Stimulated activated CD4-positive, alpha-beta T cell treated with anti-CD3 and anti-CD28 coated beads, Interleukin-12 subunit alpha, Interleukin-12 subunit beta, amount 100 ng/mL, for 24 hours (primary cell): ENCODE measurements at regions not wholly inside any gene's neighbourhood (a gene's known extent, or its start where the extent isn't known, plus 50 kb on each side); places are given as distances from the start of the nearest gene placed in this dataset.

Experiments used
- DNase-seq, 2 experiments: peaks; one replicate each; pipeline ENCODE4 v3.0.0-alpha.2; 2020; ENCODE audit warnings: low read depth in 2 of 2

DNA sequence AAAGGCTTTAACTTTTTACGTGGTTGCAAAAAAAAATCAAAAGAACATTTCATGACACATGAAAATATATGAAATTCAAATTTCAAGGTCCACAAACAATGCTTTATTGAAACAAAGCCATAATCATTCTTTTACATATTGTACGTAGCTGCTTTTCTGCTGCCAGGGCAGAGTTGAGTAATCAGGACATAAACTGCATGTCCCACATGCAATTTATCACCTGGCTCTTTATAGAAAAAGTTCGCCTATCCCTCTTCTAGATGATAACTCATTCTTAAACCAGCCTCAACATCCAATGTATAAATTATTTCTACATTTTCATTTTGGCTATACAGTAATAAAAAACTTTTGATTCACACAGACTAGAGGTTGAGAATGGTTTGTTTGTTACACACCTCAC, 154.9 kb downstream of the AXIN2 start:
- DNase-seq, result no peak

GRCh38 chr17:65405563-65405962, 155.9 kb downstream of the AXIN2 start:
- DNase-seq, result no peak

DNA sequence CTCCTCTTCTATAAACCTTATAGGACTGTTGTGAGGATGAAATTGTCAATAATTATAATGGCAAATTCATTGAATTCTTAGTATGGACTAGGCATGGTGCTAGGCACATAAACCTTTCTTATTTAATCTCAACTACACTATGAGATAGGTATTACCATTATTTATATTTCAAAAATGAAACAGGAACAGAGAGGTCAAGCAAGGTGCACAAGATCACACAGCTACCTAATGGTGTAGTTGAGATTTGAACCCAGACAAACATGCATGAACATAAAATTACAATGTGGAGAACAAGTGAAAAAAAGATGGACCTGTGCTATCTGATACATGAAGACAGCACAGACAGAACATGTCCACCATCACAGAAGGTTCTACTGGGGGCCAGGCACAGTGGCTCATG, 156.7 kb downstream of the AXIN2 start:
- DNase-seq, result no peak

GRCh38 chr17:65403626-65404025, 157.8 kb downstream of the AXIN2 start:
- DNase-seq, result no peak

GRCh38 chr17:65402513-65403496, 158.6 kb downstream of the AXIN2 start:
- no peak for DNase-seq

DNA sequence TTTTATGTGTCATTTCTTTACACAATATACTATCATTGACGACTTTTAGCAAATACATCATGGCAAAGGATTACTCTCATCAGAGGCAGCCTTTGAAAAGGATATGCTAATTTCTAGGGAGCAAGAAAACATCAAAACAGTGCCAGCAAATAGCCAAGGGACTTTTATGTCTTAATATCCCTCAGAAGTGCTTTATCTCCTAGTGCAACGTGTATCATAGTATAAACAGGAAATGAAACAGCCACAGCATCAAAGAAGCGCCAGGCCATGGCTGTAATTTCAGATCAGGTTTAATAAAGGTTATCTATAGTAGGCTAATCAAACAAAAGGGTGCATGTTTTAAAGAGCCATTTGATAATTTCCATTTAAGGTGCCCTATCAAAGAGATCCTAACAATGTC, 159.9 kb downstream of the AXIN2 start:
- DNase-seq, result no peak

DNA sequence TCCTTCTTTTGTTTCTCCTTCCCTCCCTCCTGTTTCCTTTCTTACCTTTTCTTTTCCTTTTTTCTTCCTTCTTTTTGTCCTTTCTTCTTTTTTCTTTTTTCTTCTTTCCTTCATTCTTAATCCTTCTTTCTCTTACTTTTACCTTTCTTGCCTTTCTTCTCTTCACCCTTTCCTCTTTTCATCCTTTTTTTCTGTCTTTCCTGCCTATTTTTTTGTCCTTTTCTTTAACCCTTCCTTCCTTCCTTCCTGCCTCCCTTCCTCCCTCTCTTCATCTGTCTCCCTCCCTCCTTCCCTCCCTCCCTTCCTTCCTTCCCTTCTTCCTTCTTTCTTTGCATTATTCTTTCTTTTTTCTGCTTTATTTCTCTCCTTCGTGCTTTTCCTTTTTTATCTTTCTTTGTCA, 160.7 kb downstream of the AXIN2 start:
- DNase-seq, result no peak

DNA sequence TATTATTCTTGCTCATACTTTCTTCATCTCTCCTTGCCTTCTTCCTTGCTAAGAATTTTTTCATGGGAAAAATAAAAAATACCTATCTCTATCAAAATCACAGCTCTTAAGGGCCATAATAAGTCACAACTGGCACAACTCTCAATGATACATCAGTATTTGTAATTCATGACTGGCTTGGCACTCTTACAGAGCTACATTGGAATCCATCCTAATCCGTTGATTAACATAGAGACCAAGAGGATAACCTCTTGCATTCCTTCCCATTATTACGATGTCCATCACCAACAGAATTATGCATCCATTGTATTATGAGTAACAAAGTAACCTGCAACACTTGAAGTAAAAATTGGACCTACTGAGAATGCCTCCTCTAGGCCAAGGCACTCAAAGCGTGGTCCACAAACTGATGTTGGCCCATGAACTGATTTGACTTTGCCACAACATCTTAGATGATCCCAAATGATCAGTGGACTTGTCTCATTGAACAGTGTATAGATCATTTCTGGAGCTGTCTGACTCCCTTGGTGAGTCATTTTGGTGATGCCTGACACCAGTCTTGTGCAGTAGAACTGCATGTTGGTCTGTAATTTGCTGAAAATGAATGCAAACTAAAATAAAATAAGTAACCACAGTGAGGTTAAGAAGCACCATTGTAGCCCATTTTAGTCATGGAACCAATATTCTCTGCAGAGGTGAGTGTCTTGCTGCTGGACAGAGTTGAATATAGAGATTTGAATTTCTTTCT, 163.2 kb downstream of the AXIN2 start:
- no peak for DNase-seq

DNA sequence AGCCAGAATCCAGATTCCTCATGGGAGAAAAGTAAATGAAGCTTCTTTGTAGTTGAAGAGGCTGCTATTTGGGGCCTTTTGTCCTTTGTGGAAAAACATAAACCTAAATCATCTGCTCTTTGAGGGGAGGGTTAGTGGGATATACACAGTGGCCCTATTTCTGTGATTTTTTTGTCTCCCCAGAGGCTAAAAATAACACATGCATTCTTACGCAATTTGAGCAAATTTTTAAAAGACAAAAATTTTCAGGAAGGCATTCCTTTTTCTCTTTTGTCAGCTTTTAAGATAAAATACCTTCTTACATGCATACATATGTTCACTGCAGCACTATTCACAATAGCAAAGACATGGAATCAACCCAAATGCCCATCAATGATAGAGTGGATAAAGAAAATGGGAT, 165.5 kb downstream of the AXIN2 start:
- DNase-seq, result no peak

DNA sequence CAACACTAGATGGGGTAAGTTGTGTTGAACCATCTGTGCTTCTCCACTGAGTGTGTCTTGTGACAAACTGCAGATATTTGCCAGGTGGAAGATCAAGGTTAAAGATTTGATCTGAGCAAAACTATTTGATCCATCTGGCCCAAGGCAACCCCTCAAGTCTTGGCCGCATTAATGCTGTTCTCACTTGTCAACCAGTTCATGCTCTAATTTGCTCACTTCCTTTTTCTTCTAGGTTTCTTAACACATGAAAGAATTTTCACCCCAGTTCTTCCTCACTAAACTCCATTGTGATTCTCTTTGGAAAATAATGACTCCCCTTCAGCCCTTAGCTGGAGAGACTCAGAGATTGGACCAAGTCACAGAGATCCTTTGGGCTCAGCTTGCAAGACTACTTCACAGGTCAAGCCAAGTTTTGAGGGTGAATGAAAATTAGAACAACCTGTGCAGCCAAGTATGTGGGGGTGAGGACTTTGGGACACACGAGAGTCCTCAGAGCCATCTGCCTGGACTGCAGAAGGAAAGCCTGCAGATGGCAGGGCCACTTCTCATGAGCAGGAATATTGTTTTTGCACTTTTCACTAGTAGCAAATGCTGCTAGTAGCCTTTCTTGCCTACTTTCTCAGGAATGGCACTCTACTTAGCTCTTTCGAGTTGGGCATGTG, 166.5 kb downstream of the AXIN2 start:
- DNase-seq, result no peak

- DNase-seq, result no peak
Observed at GRCh38 chr17:65393514-65393913, 167.9 kb downstream of the AXIN2 start.

GRCh38 chr17:65389949-65390348, 171.5 kb downstream of the AXIN2 start:
- no peak for DNase-seq

DNA sequence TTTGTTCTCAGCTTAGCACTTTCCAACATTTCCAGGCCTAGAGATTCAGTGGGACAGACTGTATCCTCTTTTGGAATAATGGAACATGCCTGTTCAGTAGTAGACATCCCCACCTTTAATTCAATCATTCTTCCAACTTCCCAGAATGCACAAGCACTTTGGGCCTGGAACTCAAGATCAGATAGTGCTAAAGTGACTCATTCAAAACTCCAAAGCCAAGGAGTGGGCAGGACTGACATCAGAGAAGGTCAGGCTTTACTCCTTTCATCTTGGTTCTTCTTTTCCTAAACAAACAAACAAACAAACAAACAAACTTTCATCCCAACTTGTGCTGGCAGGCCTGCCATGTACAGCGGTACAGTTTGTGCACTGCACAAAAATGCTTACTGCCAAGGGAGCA, 172.0 kb downstream of the AXIN2 start:
- DNase-seq, result no peak

- DNase-seq, result no peak
Observed at GRCh38 chr17:65388911-65389310, 172.5 kb downstream of the AXIN2 start.

DNA sequence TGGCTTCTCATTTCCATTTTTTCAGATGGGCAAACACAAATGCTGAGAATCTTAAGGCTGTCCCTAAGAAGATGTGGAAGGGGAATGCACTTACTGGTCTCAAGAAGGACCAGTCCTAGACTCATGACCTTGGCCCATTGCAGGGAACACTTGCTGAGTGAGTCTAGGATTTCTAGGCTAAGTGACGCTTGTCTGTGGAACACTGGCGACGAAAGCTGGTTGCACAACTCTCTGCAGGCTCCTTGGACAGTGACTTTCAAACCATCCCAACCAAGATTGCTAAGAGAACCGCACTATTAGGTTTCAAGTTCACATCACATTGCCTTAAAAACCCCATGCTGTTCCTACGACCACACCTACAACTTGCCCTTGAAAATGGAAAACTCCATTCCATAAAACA, 174.1 kb downstream of the AXIN2 start:
- no peak for DNase-seq

- DNase-seq, result no peak
Observed at GRCh38 chr17:65385726-65386125, 175.7 kb downstream of the AXIN2 start.

GRCh38 chr17:65385071-65385470, 176.4 kb downstream of the AXIN2 start:
- DNase-seq, result no peak

- DNase-seq, result no peak
Observed at GRCh38 chr17:65381152-65381551, 180.3 kb downstream of the AXIN2 start.

DNA sequence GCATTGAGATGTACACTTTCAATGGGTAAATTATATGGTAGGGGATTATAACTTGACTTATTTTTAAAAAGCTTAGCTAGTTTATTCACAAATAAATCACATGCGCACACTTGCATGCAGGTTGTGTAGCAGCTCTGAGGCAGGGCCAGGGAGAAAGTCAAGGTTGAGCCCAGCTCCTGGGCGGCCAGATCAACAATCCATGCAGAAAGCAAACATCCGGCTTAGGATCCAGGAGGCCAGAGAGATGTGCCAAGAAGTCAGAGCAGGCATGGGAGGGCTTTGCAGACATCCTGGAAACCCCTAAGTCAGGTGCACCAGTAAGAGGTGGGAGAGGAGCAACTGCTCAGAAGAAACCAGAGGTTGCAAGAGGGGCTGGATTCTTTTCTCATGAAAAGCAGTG, 186.5 kb downstream of the AXIN2 start:
- no peak for DNase-seq

DNA sequence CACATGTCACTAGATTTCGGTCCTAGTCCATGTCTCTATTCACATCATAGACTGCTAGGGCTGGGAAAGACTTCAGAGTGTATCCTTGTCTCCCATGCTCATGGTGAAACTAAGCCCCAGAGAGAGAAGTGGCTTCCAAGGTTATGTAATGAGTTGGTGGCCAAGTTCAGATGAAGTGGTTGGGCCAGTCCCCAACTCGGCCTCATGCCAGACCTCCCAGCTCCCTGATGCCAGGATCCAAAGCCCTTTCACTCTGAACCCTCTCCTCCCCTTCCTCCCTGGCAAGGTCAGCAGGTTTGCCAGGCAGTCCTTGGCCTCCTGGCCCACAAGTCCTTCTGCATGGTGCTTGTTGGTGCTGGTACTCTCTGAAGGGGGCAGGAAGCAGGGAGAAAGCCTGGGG, 189.7 kb downstream of the AXIN2 start:
- no peak for DNase-seq

DNA sequence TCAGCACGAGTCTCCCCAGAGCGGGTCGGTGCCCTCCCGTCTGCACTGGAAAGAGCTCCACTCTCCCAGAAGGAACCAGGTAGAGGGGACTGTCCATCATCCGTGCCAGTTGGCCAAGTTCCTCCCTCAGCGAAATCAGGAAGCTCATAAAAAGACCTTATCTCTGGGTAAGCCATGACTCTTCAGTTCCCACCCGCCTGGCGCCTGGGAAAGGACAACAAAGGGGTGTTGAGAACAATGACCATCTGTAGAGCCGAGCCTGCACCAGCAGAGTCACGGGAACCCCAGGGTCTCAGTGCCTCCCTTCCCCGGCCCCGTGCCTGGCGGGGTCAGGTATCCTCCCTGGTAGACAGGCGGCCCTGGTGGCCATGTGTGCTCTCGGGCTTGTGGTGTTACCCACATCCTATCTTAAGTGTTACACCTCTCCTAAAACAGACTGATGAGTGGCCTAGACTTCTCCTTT, 190.7 kb downstream of the AXIN2 start:
- no peak for DNase-seq

- DNase-seq, result no peak
Observed at GRCh38 chr17:65368341-65368740, 193.1 kb downstream of the AXIN2 start.
